H1 (cell line): ENCODE measurements at regions not wholly inside any gene's neighbourhood (a gene's known extent, or its start where the extent isn't known, plus 50 kb on each side); places are given as distances from the start of the nearest gene placed in this dataset.

Experiments used
- CTCF ChIA-PET: fragments of 300-600 bp; sonication (Branson Sonifier 250); formaldehyde crosslinking; loops from one replicate; lab custom pipeline; 2021; ENCODE audit not compliant: partially characterized antibody; lab: Charles Lee
- POLR2A ChIA-PET: fragments of 300-600 bp; sonication (Branson Sonifier 250); formaldehyde crosslinking; loops from one replicate; lab custom pipeline; 2021; ENCODE audit warnings: inconsistent platforms; ENCODE audit not compliant: partially characterized antibody; lab: Charles Lee
- DNase-seq, 2 experiments: peaks; one replicate each; pipeline versions ENCODE4 v3.0.0 to v3.0.0-alpha.2; 2010 to 2022; ENCODE audit warnings: low spot score in 2 of 2, low read depth in 1 of 2, mixed read lengths in 1 of 2
- FAIRE-seq: peaks from 2 replicates; lab custom pipeline; 2011; peaks lifted over from hg19 to GRCh38; lab: Jason Lieb, UNC
- H2AFZ ChIP-seq: 2 replicates; pipeline ENCODE4 v1.8.1; 2012; ENCODE audit warnings: low read length, inconsistent platforms
- H2AK5ac ChIP-seq: 2 replicates; pipeline ENCODE4 v1.6.1; 2013; ENCODE audit warnings: low read depth, low read length
- H2BK120ac ChIP-seq: replicated peaks from 2 replicates; pipeline ENCODE3; 2013; ENCODE audit warnings: low read depth, low read length, inconsistent platforms
- H2BK12ac ChIP-seq: 2 replicates; pipeline ENCODE4 v1.6.1; 2013; ENCODE audit warnings: low read depth, low read length
- H2BK15ac ChIP-seq: 2 replicates; pipeline ENCODE4 v1.6.1; 2013; ENCODE audit warnings: low read length
- H2BK20ac ChIP-seq: 2 replicates; pipeline ENCODE4 v1.6.1; 2013; ENCODE audit warnings: low read length
- H2BK5ac ChIP-seq: 2 replicates; pipeline ENCODE4 v1.6.1; 2013; ENCODE audit warnings: low read depth, low read length
- H3K14ac ChIP-seq: 2 replicates; pipeline ENCODE4 v1.6.1; 2013; ENCODE audit warnings: inconsistent platforms; ENCODE audit not compliant: insufficient read length
- H3K18ac ChIP-seq: 2 replicates; pipeline ENCODE4 v1.6.1; 2013; ENCODE audit warnings: low read length; ENCODE audit errors: extremely low read depth
- H3K23ac ChIP-seq: 2 replicates; pipeline ENCODE4 v1.6.1; 2013; ENCODE audit warnings: inconsistent platforms; ENCODE audit not compliant: insufficient read length
- H3K23me2 ChIP-seq: 2 replicates; pipeline ENCODE4 v1.6.1; 2013; ENCODE audit warnings: low read depth, low read length
- H3K27ac ChIP-seq: 2 replicates; pipeline ENCODE4 v1.6.1; 2011; ENCODE audit warnings: low read depth, low read length, inconsistent platforms
- H3K27me3 ChIP-seq, 4 experiments: replicated peaks in 1 of 4; 1 replicate in 1 of 4; 2 replicates in 3 of 4; pipeline versions ENCODE4 v1.6.1 to v1.8.1; 2011 to 2013; ENCODE audit warnings: low read length in 3 of 4, mild to moderate bottlenecking in 3 of 4, inconsistent platforms in 2 of 4, mixed read lengths in 2 of 4, moderate library complexity in 1 of 4; ENCODE audit not compliant: control insufficient read depth in 3 of 4, insufficient read depth in 3 of 4; ENCODE audit errors: extremely low read depth in 1 of 4
- H3K36me3 ChIP-seq, 4 experiments: 2 replicates each; pipeline versions ENCODE4 v1.6.1 to v1.8.1; 2011 to 2013; ENCODE audit warnings: mild to moderate bottlenecking in 4 of 4, low read length in 3 of 4, moderate library complexity in 2 of 4, control low read depth in 1 of 4, inconsistent platforms in 1 of 4; ENCODE audit not compliant: insufficient read depth in 4 of 4, control insufficient read depth in 2 of 4
- H3K4ac ChIP-seq: replicated peaks from 2 replicates; pipeline ENCODE3; 2013; ENCODE audit warnings: low read length, low read depth, mixed read lengths, inconsistent platforms; ENCODE audit not compliant: insufficient read length
- H3K4me1 ChIP-seq, 4 experiments: replicated peaks in 1 of 4; 1 replicate in 1 of 4; 2 replicates in 3 of 4; pipeline versions ENCODE4 v1.6.1 to v1.8.1; 2011 to 2013; ENCODE audit warnings: low read length in 3 of 4, inconsistent platforms in 2 of 4, mixed read lengths in 1 of 4; ENCODE audit not compliant: insufficient read depth in 4 of 4, control insufficient read depth in 3 of 4
- H3K4me2 ChIP-seq, 2 experiments: 2 replicates each; pipeline versions ENCODE4 v1.6.1 to v1.8.1; 2011 to 2013; ENCODE audit warnings: low read depth in 2 of 2, low read length in 2 of 2, control low read depth in 1 of 2, inconsistent platforms in 1 of 2, mild to moderate bottlenecking in 1 of 2; ENCODE audit not compliant: insufficient read depth in 1 of 2
- H3K4me3 ChIP-seq, 4 experiments: fragments of 200-600, 300-600 bp in 1 of 4; sonication (generic), shearing (Covaris generic), sonication (Bioruptor Twin) in 1 of 4; 2 replicates each; pipeline versions ENCODE4 v1.5.1 to v1.8.1; 2011 to 2016; ENCODE audit warnings: low read length in 4 of 4, low read depth in 3 of 4, control low read depth in 2 of 4, inconsistent platforms in 2 of 4, mild to moderate bottlenecking in 2 of 4, mixed read lengths in 1 of 4, moderate library complexity in 1 of 4; ENCODE audit not compliant: insufficient read depth in 2 of 4; ENCODE audit errors: extremely low read depth in 1 of 4
- H3K56ac ChIP-seq: replicated peaks from 2 replicates; pipeline ENCODE3; 2013; ENCODE audit warnings: low read depth, mild to moderate bottlenecking, mixed read lengths, low read length, inconsistent platforms; ENCODE audit not compliant: insufficient read length
- H3K79me1 ChIP-seq: 2 replicates; pipeline ENCODE4 v1.6.1; 2013; ENCODE audit warnings: low read depth, low read length, control low read depth
- H3K79me2 ChIP-seq, 2 experiments: 2 replicates each; pipeline versions ENCODE4 v1.6.1 to v1.8.1; 2012 to 2013; ENCODE audit warnings: low read length in 2 of 2, mild to moderate bottlenecking in 2 of 2, inconsistent platforms in 1 of 2; ENCODE audit not compliant: insufficient read depth in 2 of 2, control insufficient read depth in 1 of 2
- H3K9ac ChIP-seq, 4 experiments: replicated peaks in 1 of 4; 1 replicate in 1 of 4; 2 replicates in 3 of 4; pipeline versions ENCODE4 v1.6.1 to v1.8.1; 2011 to 2013; ENCODE audit warnings: low read depth in 3 of 4, low read length in 3 of 4, control low read depth in 2 of 4, mild to moderate bottlenecking in 2 of 4, moderate library complexity in 2 of 4, inconsistent platforms in 1 of 4; ENCODE audit errors: extremely low read depth in 1 of 4
- H3K9me3 ChIP-seq, 2 experiments: 2 replicates each; pipeline versions ENCODE4 v1.6.1 to v1.8.1; 2012 to 2013; ENCODE audit warnings: mild to moderate bottlenecking in 2 of 2, moderate library complexity in 2 of 2, control low read depth in 1 of 2, inconsistent platforms in 1 of 2, low read depth in 1 of 2, low read length in 1 of 2, mixed read lengths in 1 of 2; ENCODE audit not compliant: insufficient read depth in 2 of 2
- H4K20me1 ChIP-seq, 2 experiments: replicated peaks in 1 of 2; 2 replicates each; pipeline versions ENCODE3 to v1.8.1; 2011 to 2013; ENCODE audit warnings: inconsistent platforms in 2 of 2, low read length in 2 of 2, mild to moderate bottlenecking in 1 of 2; ENCODE audit not compliant: insufficient read depth in 2 of 2, control insufficient read depth in 1 of 2
- H4K5ac ChIP-seq: 2 replicates; pipeline ENCODE4 v1.6.1; 2013; ENCODE audit warnings: low read length, low read depth, mixed read lengths, inconsistent platforms; ENCODE audit not compliant: insufficient read length
- H4K8ac ChIP-seq: 2 replicates; pipeline ENCODE4 v1.8.0; 2013; ENCODE audit warnings: mild to moderate bottlenecking, moderate library complexity, low read length, inconsistent platforms; ENCODE audit not compliant: insufficient read depth; ENCODE audit errors: extremely low read depth
- H4K91ac ChIP-seq: replicated peaks from 2 replicates; pipeline ENCODE3; 2013; ENCODE audit warnings: low read length, mixed read lengths, inconsistent platforms; ENCODE audit not compliant: insufficient read length
- ASH2L ChIP-seq: fragments of 200-600, 300-600 bp; sonication (generic); IDR thresholded peaks from one replicate; pipeline ENCODE4 v1.7.1; 2017; ENCODE audit warnings: low read length
- ATF3 ChIP-seq: IDR thresholded peaks from 2 replicates; pipeline ENCODE4 v1.6.1; 2011; ENCODE audit warnings: low read depth, mild to moderate bottlenecking, low read length; ENCODE audit not compliant: insufficient read depth
- BACH1 ChIP-seq: IDR thresholded peaks from 2 replicates; pipeline ENCODE4 v1.6.1; 2012; ENCODE audit warnings: low read length, improper control_type of control experiment
- CREB1 ChIP-seq: IDR thresholded peaks from 2 replicates; pipeline ENCODE4 v1.6.1; 2012; ENCODE audit warnings: inconsistent platforms
- EGR1 ChIP-seq: IDR thresholded peaks from 2 replicates; pipeline ENCODE4 v1.6.1; 2011; ENCODE audit warnings: low read depth, low read length, borderline replicate concordance
- HDAC6 ChIP-seq: IDR thresholded peaks from one replicate; pipeline ENCODE4 v1.7.1; 2012; ENCODE audit warnings: low read depth, mild to moderate bottlenecking, inconsistent platforms, low read length, moderate library complexity
- JUN ChIP-seq: IDR thresholded peaks from 2 replicates; pipeline ENCODE4 v1.6.1; 2011; ENCODE audit warnings: low read depth, mild to moderate bottlenecking, improper control_type of control experiment, low read length
- KDM4A ChIP-seq: IDR thresholded peaks from one replicate; pipeline ENCODE4 v1.7.1; 2012; ENCODE audit warnings: low read depth, mild to moderate bottlenecking, moderate library complexity, low read length, inconsistent platforms; ENCODE audit not compliant: severe bottlenecking
- NRF1 ChIP-seq: IDR thresholded peaks from 2 replicates; pipeline ENCODE4 v1.6.1; 2011; ENCODE audit warnings: mild to moderate bottlenecking, low read depth, low read length, improper control_type of control experiment
- POLR2AphosphoS5 ChIP-seq: IDR thresholded peaks from 2 replicates; pipeline ENCODE4 v1.6.1; 2011; ENCODE audit warnings: low read depth, low read length
- RNF2 ChIP-seq: fragments of 200-900, 300-1000 bp; sonication (generic); IDR thresholded peaks from 2 replicates; pipeline ENCODE4 v1.7.1; 2016; ENCODE audit warnings: borderline replicate concordance, low read depth, mild to moderate bottlenecking, antibody characterized with exemption, low read length; ENCODE audit not compliant: poor library complexity, severe bottlenecking; ENCODE audit errors: missing control alignments
- SIN3A ChIP-seq, 2 experiments: IDR thresholded peaks in 1 of 2; conservative IDR thresholded peaks in 1 of 2; 2 replicates each; pipeline ENCODE4 v1.6.1; 2011 to 2012; ENCODE audit warnings: low read length in 2 of 2, improper control_type of control experiment in 1 of 2, low read depth in 1 of 2, mild to moderate bottlenecking in 1 of 2
- SP1 ChIP-seq: IDR thresholded peaks from 2 replicates; pipeline ENCODE4 v1.6.1; 2011; ENCODE audit warnings: low read depth, low read length
- WGBS, 2 experiments: shearing (Covaris generic) in 1 of 2; methylation state at CpG; one replicate each; pipeline versions ENCODE4 v1.1.6 to v1.1.7; 2013 to 2015; ENCODE audit warnings: low lambda C conversion rate in 2 of 2, mixed read lengths in 2 of 2, inconsistent platforms in 1 of 2, low coverage in 1 of 2, missing lambda C conversion rate in 1 of 2; ENCODE audit not compliant: insufficient replicate concordance in 2 of 2, insufficient coverage in 1 of 2, insufficient read length in 1 of 2; ENCODE audit errors: extremely low coverage in 1 of 2, missing lambda C conversion rate in 1 of 2; 5-methylcytosine and 5-hydroxymethylcytosine counted together

DNA sequence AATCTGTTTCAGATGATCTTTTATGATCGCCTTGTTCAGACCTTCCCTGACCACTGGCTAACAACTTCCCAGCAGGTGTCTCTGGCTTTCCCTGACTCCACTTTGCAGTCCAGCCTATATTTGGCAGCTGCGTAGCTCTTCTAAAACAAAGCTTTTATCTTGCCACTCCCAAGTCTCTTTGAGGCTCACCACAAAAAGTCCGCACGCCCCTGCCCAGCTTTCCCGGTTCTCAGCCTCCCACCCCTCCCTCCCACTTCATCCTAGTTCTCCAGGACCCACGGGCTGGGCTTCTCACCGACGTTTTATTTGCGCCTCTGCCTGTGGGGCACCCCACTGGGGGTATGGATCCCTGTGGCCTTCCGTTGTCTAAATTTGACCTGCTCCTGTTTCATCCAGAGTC, 58.9 kb upstream of the USP6NL start:
- FAIRE-seq, result no peak
- no peaks in the 10 kb centered on the region for H3K79me2 ChIP-seq
- TF ChIP-seq JUN (no peak), ATF3 (no peak), KDM4A (no peak), NRF1 (no peak), SP1 (no peak), BACH1 (no peak), HDAC6 (no peak), POLR2AphosphoS5 (no peak), RNF2 (no peak), SIN3A (conservative IDR thresholded peaks at IDR 0.05 in 1 of 2, IDR thresholded peaks at IDR 0.05 in 1 of 2; ENCODE audit: low read depth in 1 of 2, low read length in 2 of 2) (no peak), ASH2L (no peak), EGR1 (no peak), CREB1 (no peak)

More for the DNA sequence above, 58.9 kb upstream of the USP6NL start:
- Histone ChIP-seq H3K56ac (no peak overlapping the region), H3K27me3 (no peaks in the 10 kb centered on the region), H4K8ac (no peak overlapping the region), H2BK15ac (no peak overlapping the region), H3K9me3 (no peaks in the 10 kb centered on the region), H3K23ac (no peak overlapping the region), H2AK5ac (no peak overlapping the region), H2AFZ (no peak overlapping the region), H3K36me3 (no peaks in the 10 kb centered on the region), H4K91ac (no peak overlapping the region), H3K4me1 (no peaks in the 10 kb centered on the region; a peak in 1 of 7 replicates), H3K4ac (no peak overlapping the region), H3K14ac (no peak overlapping the region), H3K27ac (no peak overlapping the region), H3K18ac (no peak overlapping the region), H2BK5ac (no peak overlapping the region), H3K23me2 (no peaks in the 10 kb centered on the region), H4K5ac (no peak overlapping the region), H3K4me3 (no peak overlapping the region), H2BK20ac (no peak overlapping the region), H2BK120ac (no peak overlapping the region), H3K9ac (no peak overlapping the region), H3K79me1 (no peaks in the 10 kb centered on the region), H3K4me2 (no peak overlapping the region), H2BK12ac (no peak overlapping the region), H4K20me1 (no peaks in the 10 kb centered on the region)
- 94% methylated on average over 2 of the region's 10 CpGs; no CpG with 5 or more reads in 1 of the 2 experiments for WGBS, 2 experiments
- ChIA-PET CTCF (interaction anchor here (1.1 kb wide), 1 partner anchor 152 kb away, joined by 3 read pairs; no protein-coding TSS in a partner anchor), POLR2A (no interaction called here)
- no peak for DNase-seq
